ENCODE measurements at regions not wholly inside any gene's neighbourhood (a gene's known extent, or its start where the extent isn't known, plus 50 kb on each side); places are given as distances from the start of the nearest gene placed in this dataset.

- no peak for TF ChIP-seq CTCF (IDR thresholded peaks at IDR 0.05; ENCODE audit: insufficient read depth, low read length, severe bottlenecking)
- H3K4me3 ChIP-seq (ENCODE audit: low read depth, low read length): no peak overlapping the region
- FAIRE-seq (no peak), DNase-seq (ENCODE audit: low read depth) (no peak)
- no peaks in the 10 kb centered on the region for H3K27me3 ChIP-seq (ENCODE audit: control insufficient read depth, insufficient read depth, low read length)
- no peaks in the 10 kb centered on the region for H3K36me3 ChIP-seq (ENCODE audit: control insufficient read depth, insufficient read depth, low read length)
Observed at GRCh38 chr6:128690063-128690462, 169.7 kb upstream of the PTPRK start.

GRCh38 chr6:128686084-128686483 lies 165.7 kb upstream of the PTPRK start:
- H3K36me3 ChIP-seq (ENCODE audit: control insufficient read depth, insufficient read depth, low read length): no peaks in the 10 kb centered on the region
- TF ChIP-seq CTCF (IDR thresholded peaks at IDR 0.05; ENCODE audit: insufficient read depth, low read length, severe bottlenecking): no peak
- DNase-seq (ENCODE audit: low read depth) (no peak), FAIRE-seq (no peak)
- no peaks in the 10 kb centered on the region for H3K27me3 ChIP-seq (ENCODE audit: control insufficient read depth, insufficient read depth, low read length)
- H3K4me3 ChIP-seq (ENCODE audit: low read depth, low read length): no peak overlapping the region

- DNase-seq (ENCODE audit: low read depth): peak; percentile 69
- no peaks in the 10 kb centered on the region for H3K36me3 ChIP-seq (ENCODE audit: control insufficient read depth, insufficient read depth, low read length)
- FAIRE-seq: no peak
Observed at GRCh38 chr6:128676456-128676855, 156.1 kb upstream of the PTPRK start.

GRCh38 chr6:128672023-128672422 lies 151.6 kb upstream of the PTPRK start:
- no peak overlapping the region for H3K4me3 ChIP-seq (ENCODE audit: low read depth, low read length)
- no peak for TF ChIP-seq CTCF (IDR thresholded peaks at IDR 0.05; ENCODE audit: insufficient read depth, low read length, severe bottlenecking)
- FAIRE-seq (no peak), DNase-seq (ENCODE audit: low read depth) (no peak)
- H3K27me3 ChIP-seq (ENCODE audit: control insufficient read depth, insufficient read depth, low read length): no peaks in the 10 kb centered on the region
- H3K36me3 ChIP-seq (ENCODE audit: control insufficient read depth, insufficient read depth, low read length): no peaks in the 10 kb centered on the region

More at GRCh38 chr6:128676456-128676855, 156.1 kb upstream of the PTPRK start:
- no peaks in the 10 kb centered on the region for H3K27me3 ChIP-seq (ENCODE audit: control insufficient read depth, insufficient read depth, low read length)
- no peak for TF ChIP-seq CTCF (IDR thresholded peaks at IDR 0.05; ENCODE audit: insufficient read depth, low read length, severe bottlenecking)
- H3K4me3 ChIP-seq (ENCODE audit: low read depth, low read length): no peak overlapping the region

- Histone ChIP-seq H3K27me3 (ENCODE audit: control insufficient read depth, insufficient read depth, low read length) (no peaks in the 10 kb centered on the region), H3K36me3 (ENCODE audit: control insufficient read depth, insufficient read depth, low read length) (no peaks in the 10 kb centered on the region), H3K4me3 (ENCODE audit: low read depth, low read length) (no peak overlapping the region)
- TF ChIP-seq CTCF (IDR thresholded peaks at IDR 0.05; ENCODE audit: insufficient read depth, low read length, severe bottlenecking): no peak
- no peak for FAIRE-seq
- no peak for DNase-seq (ENCODE audit: low read depth)
Observed at GRCh38 chr6:128667339-128667858, 147.0 kb upstream of the PTPRK start.

GRCh38 chr6:128666405-128666804 lies 146.0 kb upstream of the PTPRK start:
- no peak overlapping the region for H3K4me3 ChIP-seq (ENCODE audit: low read depth, low read length)
- no peaks in the 10 kb centered on the region for H3K36me3 ChIP-seq (ENCODE audit: control insufficient read depth, insufficient read depth, low read length)
- DNase-seq (ENCODE audit: low read depth) (no peak), FAIRE-seq (no peak)
- no peaks in the 10 kb centered on the region for H3K27me3 ChIP-seq (ENCODE audit: control insufficient read depth, insufficient read depth, low read length)
- TF ChIP-seq CTCF (IDR thresholded peaks at IDR 0.05; ENCODE audit: insufficient read depth, low read length, severe bottlenecking): no peak

Data from bronchial epithelial cell (primary cell).